AML-193 (cell line): ENCODE measurements at regions not wholly inside any gene's neighbourhood (a gene's known extent, or its start where the extent isn't known, plus 50 kb on each side); places are given as distances from the start of the nearest gene placed in this dataset.

Source experiments
- DNase-seq, 2 experiments: peaks; one replicate each; lab custom pipeline; 2025; lab: John Stamatoyannopoulos, UW

- peak; percentile 21 to 24 for DNase-seq
Observed at GRCh38 chr1:165073185-165074007, 283.1 kb downstream of the LMX1A start.

DNA sequence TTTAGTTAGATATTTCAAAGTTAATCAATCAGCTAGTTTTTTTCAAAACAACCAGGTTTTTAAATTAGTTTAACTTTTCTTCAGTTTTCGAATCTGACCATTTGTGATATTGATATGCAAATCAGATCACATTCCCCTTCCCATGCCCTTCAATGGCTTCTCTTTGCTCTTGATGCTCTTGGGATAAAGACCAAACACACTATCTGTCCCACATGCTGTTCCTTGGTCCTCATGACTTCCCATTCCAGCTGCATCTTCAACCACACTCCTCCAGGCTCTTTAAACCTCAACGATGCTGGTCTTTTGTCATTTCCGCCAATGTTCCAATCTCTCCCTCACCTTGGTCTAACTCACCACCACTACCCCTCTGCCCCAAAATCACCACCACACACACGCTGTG, 285.8 kb downstream of the LMX1A start:
- DNase-seq: no peak

- no peak for DNase-seq
Observed at GRCh38 chr1:165069829-165070228, 286.7 kb downstream of the LMX1A start.

- no peak for DNase-seq
Observed at GRCh38 chr1:165068741-165069140, 287.8 kb downstream of the LMX1A start.

- DNase-seq: no peak
Observed at GRCh38 chr1:165067829-165068228, 288.7 kb downstream of the LMX1A start.

- no peak for DNase-seq
Observed at GRCh38 chr1:165063181-165063965, 293.1 kb downstream of the LMX1A start.

DNA sequence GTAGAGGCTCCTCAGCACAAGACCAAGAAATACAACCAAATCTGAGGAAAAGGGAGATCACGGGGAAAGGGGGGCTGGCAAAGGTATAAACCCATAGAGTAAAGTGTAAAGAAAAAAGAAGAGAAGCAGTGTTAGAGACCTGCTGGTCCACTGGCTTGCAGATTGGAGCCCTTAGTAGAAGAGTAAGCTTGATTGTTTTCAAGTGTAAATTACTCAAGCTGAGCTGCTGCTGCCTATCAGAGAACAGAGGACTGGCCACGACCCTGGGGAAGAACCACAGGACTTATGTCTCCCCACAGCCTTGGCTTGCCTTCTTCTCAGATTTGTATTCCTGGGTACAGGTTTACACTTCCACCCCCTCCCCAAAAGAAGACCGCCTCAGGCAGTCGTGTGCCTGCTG, 294.2 kb downstream of the LMX1A start:
- DNase-seq: no peak

GRCh38 chr1:165060285-165060793, 296.2 kb downstream of the LMX1A start:
- DNase-seq: no peak

GRCh38 chr1:165057956-165058355, 298.6 kb downstream of the LMX1A start:
- no peak for DNase-seq

- no peak for DNase-seq
Observed at GRCh38 chr1:165056914-165057313, 299.6 kb downstream of the LMX1A start.

GRCh38 chr1:165055581-165055980, 300.9 kb downstream of the LMX1A start:
- DNase-seq: no peak

DNA sequence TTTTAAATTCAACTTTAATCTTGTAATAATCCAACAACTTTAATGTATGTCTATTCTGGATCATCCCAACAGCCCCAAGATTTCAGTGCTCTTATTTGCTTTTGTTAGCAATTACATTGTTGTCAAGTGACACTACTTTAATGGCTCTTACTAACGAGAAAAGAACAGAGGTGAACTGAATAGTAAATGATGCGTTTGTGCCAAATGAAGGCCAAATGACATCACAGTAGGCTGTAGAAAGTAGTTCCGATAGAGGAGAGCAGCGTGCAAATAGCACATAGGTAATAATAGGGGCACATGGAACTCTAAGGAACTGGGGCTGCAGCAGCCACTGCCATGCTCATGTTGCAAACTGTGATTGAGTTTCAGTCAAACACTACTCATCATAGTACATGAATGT, 301.9 kb downstream of the LMX1A start:
- no peak for DNase-seq

DNA sequence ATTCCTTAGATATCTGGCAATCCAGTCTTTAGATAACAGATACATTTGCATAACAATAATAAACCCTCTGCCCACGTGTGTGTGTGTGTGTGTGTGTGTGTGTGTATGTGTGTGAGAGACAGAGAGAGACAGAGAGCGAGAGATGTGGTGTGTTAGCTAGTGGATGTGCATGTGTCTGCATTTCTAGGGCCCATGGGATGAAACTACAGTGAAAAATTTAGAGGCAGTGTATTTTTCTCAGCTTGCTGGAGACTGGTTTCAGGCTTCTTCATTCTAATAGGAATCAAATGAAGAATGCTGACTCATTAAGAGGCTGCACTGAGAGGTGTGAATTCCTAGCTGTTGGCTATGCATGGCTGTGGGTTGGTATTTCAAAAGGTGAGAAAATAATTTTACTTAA, 303.2 kb downstream of the LMX1A start:
- no peak for DNase-seq

DNA sequence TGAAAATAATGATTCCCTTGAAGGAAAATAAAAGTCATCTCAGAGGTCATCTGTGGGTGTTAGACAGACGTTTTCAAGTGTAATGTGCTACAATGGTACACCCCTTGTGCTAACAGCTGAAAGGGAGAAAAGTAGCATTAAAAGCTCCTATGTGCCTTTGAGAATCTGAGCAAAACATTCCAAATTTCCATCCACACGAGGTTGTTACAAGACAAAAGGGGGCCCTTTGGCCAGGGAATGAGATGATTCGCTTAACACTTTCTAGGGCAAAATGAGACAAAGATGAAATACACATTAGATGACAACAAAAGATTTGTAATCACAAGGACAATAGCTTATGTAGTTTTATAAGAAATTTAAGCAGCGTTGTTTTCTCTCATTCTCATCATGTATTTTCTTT, 303.6 kb downstream of the LMX1A start:
- no peak for DNase-seq

DNA sequence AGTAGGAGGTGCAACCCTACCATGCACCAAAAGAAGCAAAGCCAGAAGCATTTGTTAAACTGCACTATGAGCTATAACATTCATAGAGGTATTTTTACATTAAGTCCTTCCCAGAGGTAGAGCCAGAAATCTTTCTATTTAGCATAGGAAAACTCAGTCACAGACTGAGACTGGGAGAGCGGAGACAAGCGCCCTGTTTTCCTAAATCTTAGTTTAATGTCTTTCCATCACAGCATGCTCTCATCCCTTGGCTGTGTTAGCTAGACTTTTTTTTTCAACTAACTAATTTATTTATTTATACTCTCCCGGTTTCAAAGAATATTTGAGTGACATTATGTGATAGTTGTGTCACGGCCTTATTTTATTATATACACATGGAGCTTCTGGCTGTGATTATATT, 304.1 kb downstream of the LMX1A start:
- no peak for DNase-seq

- DNase-seq: no peak
Observed at GRCh38 chr1:165050246-165050645, 306.3 kb downstream of the LMX1A start.

DNA sequence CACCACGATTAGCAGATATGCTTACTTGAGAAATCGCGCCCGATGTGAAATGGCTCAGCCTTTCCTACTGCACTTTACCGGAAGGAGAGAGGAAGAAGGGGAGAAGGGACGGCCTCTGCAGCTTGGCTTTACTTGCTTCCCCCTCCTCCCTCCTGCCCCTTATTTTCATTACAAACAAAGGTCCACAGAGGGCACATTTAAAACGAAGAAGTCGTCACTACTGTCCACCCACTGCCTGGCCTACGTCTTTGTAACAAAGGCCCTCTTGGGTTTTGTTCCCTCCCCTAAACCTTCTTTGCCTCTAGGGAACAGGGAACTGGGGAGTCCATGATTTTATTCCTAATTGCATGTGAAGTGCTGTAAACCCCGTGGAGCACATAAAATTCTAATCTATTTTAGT, 308.5 kb downstream of the LMX1A start:
- no peak for DNase-seq

DNA sequence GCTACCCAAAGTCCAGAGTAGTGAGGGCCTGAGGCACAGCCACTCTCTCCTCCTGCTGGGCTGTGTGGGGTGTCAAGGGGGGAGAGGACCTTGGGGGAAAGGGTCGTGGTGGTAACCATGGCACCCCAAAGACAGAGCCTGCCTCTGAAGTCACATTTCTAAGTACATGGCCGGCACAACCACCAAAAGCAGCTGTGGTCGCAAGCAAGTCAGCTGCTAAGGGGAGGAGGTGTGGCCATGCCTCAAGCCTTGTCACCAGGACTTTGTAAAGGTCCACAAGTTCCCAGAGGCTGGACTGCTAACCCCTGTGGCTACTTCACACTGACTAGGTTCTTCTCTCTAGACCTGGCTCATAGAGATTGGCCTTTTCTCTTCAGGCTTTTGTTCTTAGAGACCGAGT, 310.6 kb downstream of the LMX1A start:
- no peak for DNase-seq

DNA sequence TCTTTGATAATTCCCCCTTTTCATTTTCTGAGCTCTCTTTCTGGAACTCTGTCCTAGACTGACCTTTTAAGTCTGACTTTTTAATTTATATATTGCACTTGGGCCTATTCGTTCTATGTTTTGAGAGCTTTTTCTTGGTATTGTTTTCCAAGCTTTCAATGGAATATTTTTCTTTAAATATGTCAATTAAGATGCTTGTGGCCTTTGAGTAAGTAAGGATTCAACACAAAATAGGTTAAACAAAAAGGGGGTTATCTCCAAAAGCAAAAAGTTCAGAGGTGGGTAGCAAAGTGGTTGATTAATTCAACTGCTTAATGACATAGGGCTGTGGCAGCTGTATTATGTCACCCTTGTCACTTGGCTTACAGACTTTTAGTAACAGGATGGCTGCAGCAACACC, 315.9 kb downstream of the LMX1A start:
- DNase-seq: no peak

DNA sequence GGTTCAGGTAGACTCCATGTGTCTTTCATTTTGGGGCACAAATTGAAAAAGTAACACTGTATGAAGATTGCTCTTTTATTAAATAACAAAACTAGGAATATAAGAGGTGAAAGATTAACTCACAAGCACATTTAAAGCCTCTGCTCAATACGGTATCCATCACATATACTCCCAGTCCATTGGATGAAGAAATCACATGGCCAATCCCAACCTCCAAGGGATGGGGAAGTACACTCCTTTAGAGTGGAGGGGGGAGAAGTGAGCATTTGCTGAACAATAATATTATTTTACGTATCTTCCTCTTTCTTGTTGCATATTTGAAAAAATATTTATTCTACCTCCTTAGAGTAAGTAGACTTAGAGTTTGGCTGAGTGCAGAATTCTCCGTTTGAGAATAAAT, 316.5 kb downstream of the LMX1A start:
- no peak for DNase-seq

GRCh38 chr1:165036403-165036802, 320.1 kb downstream of the LMX1A start:
- no peak for DNase-seq

DNA sequence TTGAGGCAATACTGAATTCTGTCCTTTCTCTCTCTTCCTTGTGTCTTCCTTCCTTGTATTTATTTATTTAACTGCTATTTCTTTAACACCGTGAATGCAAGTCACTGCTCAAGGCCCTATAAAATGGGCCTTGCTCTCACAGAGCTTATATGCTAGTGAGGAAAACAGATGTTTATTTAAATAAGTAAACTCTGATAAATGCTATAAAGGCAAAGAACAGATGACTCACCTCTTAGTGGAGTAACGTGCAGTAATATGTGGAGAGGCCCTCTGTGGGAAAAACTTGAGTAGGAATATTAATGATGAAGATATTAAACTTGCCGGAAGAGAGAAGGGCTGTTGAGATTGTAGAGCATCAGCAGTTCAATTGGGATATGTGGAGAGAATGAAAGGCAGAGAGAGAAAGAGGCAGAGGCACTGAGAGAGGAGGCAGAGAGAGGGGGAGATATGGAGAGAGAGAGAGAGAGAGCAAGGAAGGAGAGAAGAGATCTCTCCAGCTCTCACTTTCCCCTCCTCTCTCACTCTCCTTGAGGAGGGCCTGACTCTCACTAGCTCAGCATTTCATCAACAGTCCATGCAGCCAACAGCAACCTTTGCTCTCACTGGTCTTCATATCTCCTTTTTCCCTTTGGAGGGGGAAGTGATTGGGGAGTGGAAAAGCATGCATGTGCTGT, 322.2 kb downstream of the LMX1A start:
- DNase-seq: no peak

DNA sequence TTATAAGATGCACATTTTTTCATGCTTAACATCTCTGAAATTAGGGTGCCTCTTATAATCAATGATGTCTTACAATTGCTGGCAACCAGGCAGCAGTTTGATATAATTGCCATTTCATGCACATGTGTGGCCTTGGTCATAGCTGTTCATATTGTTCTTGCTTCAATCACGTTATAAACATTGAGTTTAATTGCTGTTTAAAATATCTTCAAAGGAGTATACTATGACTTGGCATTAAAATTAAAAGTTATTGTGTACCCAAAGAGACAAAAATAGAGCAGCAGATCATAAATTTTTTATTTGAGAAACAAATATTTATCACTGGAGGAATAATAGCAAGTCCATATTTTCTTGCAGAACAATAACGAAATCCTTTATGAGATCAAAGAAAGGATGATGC, 325.5 kb downstream of the LMX1A start:
- no peak for DNase-seq
